Natural killer cell (primary cell): ENCODE measurements at regions not wholly inside any gene's neighbourhood (a gene's known extent, or its start where the extent isn't known, plus 50 kb on each side); places are given as distances from the start of the nearest gene placed in this dataset.

Experiments used
- ATAC-seq, 3 donors: fragments of 150-1000 bp in 2 of 3; fragments of 200-7000 bp in 1 of 3; cut with Tn5 transposase; 1 replicate in 1 of 3; 2 replicates in 2 of 3; pipeline ENCODE4 v1.10.0; 2021; ENCODE audit warnings: mild to moderate bottlenecking in 2 of 3, moderate library complexity in 2 of 3
- DNase-seq, 2 donors: peaks; one replicate each; pipeline versions ENCODE4 v3.0.0 to v3.0.0-alpha.2; 2013 to 2021; ENCODE audit warnings: mixed read lengths in 1 of 2
- H3K27ac ChIP-seq: one replicate; pipeline ENCODE4 v1.5.1; 2013; ENCODE audit warnings: mild to moderate bottlenecking, low read length
- H3K27me3 ChIP-seq: one replicate; pipeline ENCODE4 v1.6.1; 2013; ENCODE audit warnings: low read length; ENCODE audit not compliant: control insufficient read depth, insufficient read depth
- H3K36me3 ChIP-seq: one replicate; pipeline ENCODE4 v1.6.1; 2013; ENCODE audit warnings: low read length; ENCODE audit not compliant: control insufficient read depth, insufficient read depth
- H3K4me1 ChIP-seq: one replicate; pipeline ENCODE4 v1.6.1; 2013; ENCODE audit warnings: low read length; ENCODE audit not compliant: control insufficient read depth, insufficient read depth
- H3K4me3 ChIP-seq: one replicate; pipeline ENCODE4 v1.5.1; 2013; ENCODE audit warnings: low read length
- H3K9me3 ChIP-seq: one replicate; pipeline ENCODE4 v1.6.1; 2013; ENCODE audit warnings: low read length; ENCODE audit not compliant: control insufficient read depth, insufficient read depth
- H3K27ac Mint-ChIP-seq, 2 donors: one replicate each; pipeline ENCODE4 v1.8.0; 2022; ENCODE audit warnings: mild to moderate bottlenecking in 2 of 2, mixed read lengths in 2 of 2, moderate library complexity in 1 of 2
- H3K27me3 Mint-ChIP-seq, 2 donors: one replicate each; pipeline ENCODE4 v1.8.0; 2022; ENCODE audit warnings: low read depth in 2 of 2, mixed read lengths in 2 of 2
- H3K36me3 Mint-ChIP-seq: one replicate; pipeline ENCODE4 v1.8.0; 2022; ENCODE audit warnings: mixed read lengths
- H3K4me1 Mint-ChIP-seq, 2 donors: one replicate each; pipeline ENCODE4 v1.8.0; 2022; ENCODE audit warnings: mixed read lengths in 2 of 2
- H3K4me3 Mint-ChIP-seq: one replicate; pipeline ENCODE4 v1.8.0; 2022; ENCODE audit warnings: mild to moderate bottlenecking, moderate library complexity, mixed read lengths
- H3K9me3 Mint-ChIP-seq, 2 donors: one replicate each; pipeline ENCODE4 v1.8.0; 2022; ENCODE audit warnings: mixed read lengths in 2 of 2
- WGBS: methylation state at CpG from one replicate; pipeline ENCODE4 v1.1.7; 2013; ENCODE audit warnings: missing lambda C conversion rate; ENCODE audit not compliant: insufficient coverage; 5-methylcytosine and 5-hydroxymethylcytosine counted together
- intact Hi-C: fragments of 100-400 bp; cut with micrococcal nuclease; formaldehyde crosslinking; loops from one replicate; pipeline ENCODE4 v1.14.2; 2022
- TF ChIP-seq, protein P1 (sequence below): fragments of 200-600 bp; IDR thresholded peaks from one replicate; pipeline ENCODE4 v1.8.0; 2022; ENCODE audit warnings: antibody characterized with exemption

DNA sequence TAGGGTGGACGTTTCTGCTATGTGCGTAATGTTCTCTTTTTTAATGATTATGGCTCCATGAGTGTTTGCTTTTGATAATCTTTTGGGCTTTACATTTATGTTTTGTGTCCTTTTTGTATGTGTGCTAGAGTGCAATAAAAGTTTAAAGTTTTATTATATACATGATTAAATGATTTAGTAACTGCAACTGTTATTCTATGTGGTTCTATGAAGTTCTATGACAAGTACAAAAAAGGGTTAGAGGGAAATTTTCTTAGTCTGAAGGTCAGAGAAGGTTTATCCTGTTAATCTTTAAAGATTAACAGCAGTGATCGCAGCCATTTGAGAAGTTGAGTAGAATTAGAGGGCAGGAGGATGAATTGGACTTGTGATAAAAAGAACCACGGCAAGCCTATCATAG lies 386.4 kb upstream of the CHRM3 start:
- Histone ChIP-seq H3K4me1 (no peaks in the 10 kb centered on the region), H3K27me3 (no peaks in the 10 kb centered on the region), H3K36me3 (no peaks in the 10 kb centered on the region), H3K9me3 (no peaks in the 10 kb centered on the region), H3K27ac (no peak overlapping the region), H3K4me3 (no peak overlapping the region)
- intact Hi-C loops: no loop called here
- H3K27me3 Mint-ChIP-seq: no peaks in the 10 kb centered on the region
- no peaks in the 10 kb centered on the region for H3K36me3 Mint-ChIP-seq
- no peak for DNase-seq
- no peak overlapping the region for H3K4me3 Mint-ChIP-seq
- peaks cover 6 to 9% of the 10 kb centered on the region in 2 donors for H3K9me3 Mint-ChIP-seq
- TF ChIP-seq, protein P1, sequence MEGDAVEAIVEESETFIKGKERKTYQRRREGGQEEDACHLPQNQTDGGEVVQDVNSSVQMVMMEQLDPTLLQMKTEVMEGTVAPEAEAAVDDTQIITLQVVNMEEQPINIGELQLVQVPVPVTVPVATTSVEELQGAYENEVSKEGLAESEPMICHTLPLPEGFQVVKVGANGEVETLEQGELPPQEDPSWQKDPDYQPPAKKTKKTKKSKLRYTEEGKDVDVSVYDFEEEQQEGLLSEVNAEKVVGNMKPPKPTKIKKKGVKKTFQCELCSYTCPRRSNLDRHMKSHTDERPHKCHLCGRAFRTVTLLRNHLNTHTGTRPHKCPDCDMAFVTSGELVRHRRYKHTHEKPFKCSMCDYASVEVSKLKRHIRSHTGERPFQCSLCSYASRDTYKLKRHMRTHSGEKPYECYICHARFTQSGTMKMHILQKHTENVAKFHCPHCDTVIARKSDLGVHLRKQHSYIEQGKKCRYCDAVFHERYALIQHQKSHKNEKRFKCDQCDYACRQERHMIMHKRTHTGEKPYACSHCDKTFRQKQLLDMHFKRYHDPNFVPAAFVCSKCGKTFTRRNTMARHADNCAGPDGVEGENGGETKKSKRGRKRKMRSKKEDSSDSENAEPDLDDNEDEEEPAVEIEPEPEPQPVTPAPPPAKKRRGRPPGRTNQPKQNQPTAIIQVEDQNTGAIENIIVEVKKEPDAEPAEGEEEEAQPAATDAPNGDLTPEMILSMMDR: no peak
- no peak for ATAC-seq
- 90% methylated on average over 4 of the region's 4 CpGs for WGBS
- no peak overlapping the region for H3K27ac Mint-ChIP-seq
- H3K4me1 Mint-ChIP-seq: no peaks in the 10 kb centered on the region

GRCh38 chr1:238998577-238998976 lies 387.8 kb upstream of the CHRM3 start:
- no peak overlapping the region for H3K4me3 ChIP-seq
- Mint-ChIP-seq H3K27me3 (no peaks in the 10 kb centered on the region), H3K27ac (no peak overlapping the region), H3K36me3 (no peaks in the 10 kb centered on the region), H3K9me3 (peaks cover 7 to 9% of the 10 kb centered on the region in 2 donors), H3K4me3 (no peak overlapping the region), H3K4me1 (no peaks in the 10 kb centered on the region)
- H3K36me3 ChIP-seq: no peaks in the 10 kb centered on the region
- TF ChIP-seq, protein P1: no peak
- DNase-seq: no peak
- H3K4me1 ChIP-seq: no peaks in the 10 kb centered on the region
- no peak for ATAC-seq
- WGBS: 20% methylated on average over 3 of the region's 3 CpGs
- no peaks in the 10 kb centered on the region for H3K27me3 ChIP-seq
- intact Hi-C loops: no loop called here
- peaks cover under 1% of the 10 kb centered on the region for H3K9me3 ChIP-seq
- H3K27ac ChIP-seq: no peak overlapping the region

GRCh38 chr1:238991765-238992495 lies 394.4 kb upstream of the CHRM3 start:
- no peak overlapping the region for H3K27ac ChIP-seq
- H3K36me3 Mint-ChIP-seq: no peaks in the 10 kb centered on the region
- DNase-seq: no peak
- H3K36me3 ChIP-seq: no peaks in the 10 kb centered on the region
- WGBS: 82% methylated on average over 5 of the region's 6 CpGs
- H3K9me3 Mint-ChIP-seq: peaks cover 3 to 15% of the 10 kb centered on the region in 2 donors
- TF ChIP-seq, protein P1: no peak
- intact Hi-C loops: no loop called here
- ATAC-seq: no peak
- H3K4me3 Mint-ChIP-seq: no peak overlapping the region
- H3K4me1 ChIP-seq: no peaks in the 10 kb centered on the region
- H3K27ac Mint-ChIP-seq: no peak overlapping the region
- no peak overlapping the region for H3K4me3 ChIP-seq
- peaks cover 7% of the 10 kb centered on the region for H3K9me3 ChIP-seq
- H3K27me3 Mint-ChIP-seq: no peaks in the 10 kb centered on the region
- no peaks in the 10 kb centered on the region for H3K4me1 Mint-ChIP-seq
- no peaks in the 10 kb centered on the region for H3K27me3 ChIP-seq

- H3K27ac Mint-ChIP-seq: no peak overlapping the region
- no peak for DNase-seq
- TF ChIP-seq, protein P1: no peak
- no peaks in the 10 kb centered on the region for H3K9me3 ChIP-seq
- H3K4me3 Mint-ChIP-seq: no peak overlapping the region
- H3K36me3 ChIP-seq: no peaks in the 10 kb centered on the region
- peaks cover 0 to 5% of the 10 kb centered on the region in 2 donors for H3K9me3 Mint-ChIP-seq
- H3K4me1 ChIP-seq: no peaks in the 10 kb centered on the region
- no peaks in the 10 kb centered on the region for H3K27me3 ChIP-seq
- H3K4me1 Mint-ChIP-seq: no peaks in the 10 kb centered on the region
- ATAC-seq: no peak
- intact Hi-C loops: no loop called here
- H3K27ac ChIP-seq: no peak overlapping the region
- no peaks in the 10 kb centered on the region for H3K36me3 Mint-ChIP-seq
- H3K27me3 Mint-ChIP-seq: no peaks in the 10 kb centered on the region
- H3K4me3 ChIP-seq: no peak overlapping the region
- 92% methylated on average over 2 of the region's 2 CpGs for WGBS
Measured at GRCh38 chr1:238985312-238985711, 401.1 kb upstream of the CHRM3 start.
